G401.6 (cell line): ENCODE measurements at regions not wholly inside any gene's neighbourhood (a gene's known extent, or its start where the extent isn't known, plus 50 kb on each side); places are given as distances from the start of the nearest gene placed in this dataset.
A peak's percentile ranks its signal among the peaks of the same experiment; 100 is the strongest.

Source experiments
- FAIRE-seq: peaks from 2 replicates; lab custom pipeline; 2012; peaks lifted over from hg19 to GRCh38; lab: Jason Lieb, UNC

DNA sequence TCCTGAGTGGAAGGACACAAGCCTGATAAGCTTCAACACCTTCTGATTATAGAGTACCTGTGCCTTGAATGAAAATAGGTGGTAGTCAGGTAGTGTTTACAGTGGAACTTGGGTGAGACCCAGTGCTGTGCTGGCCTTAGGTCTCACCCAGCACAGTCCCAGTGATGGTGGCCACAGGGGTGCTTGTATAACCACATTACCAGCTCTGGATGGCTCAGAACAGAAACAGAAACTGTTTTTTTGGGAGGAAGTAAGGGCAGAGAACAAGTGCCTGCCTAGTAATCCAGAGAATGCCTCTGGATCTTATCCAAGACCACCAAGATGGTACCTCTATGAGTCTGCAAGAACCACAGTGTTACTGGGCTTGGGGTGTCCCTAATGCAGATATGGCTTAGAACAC is 171.5 kb upstream of the DIPK2B start:
- no peak for FAIRE-seq

DNA sequence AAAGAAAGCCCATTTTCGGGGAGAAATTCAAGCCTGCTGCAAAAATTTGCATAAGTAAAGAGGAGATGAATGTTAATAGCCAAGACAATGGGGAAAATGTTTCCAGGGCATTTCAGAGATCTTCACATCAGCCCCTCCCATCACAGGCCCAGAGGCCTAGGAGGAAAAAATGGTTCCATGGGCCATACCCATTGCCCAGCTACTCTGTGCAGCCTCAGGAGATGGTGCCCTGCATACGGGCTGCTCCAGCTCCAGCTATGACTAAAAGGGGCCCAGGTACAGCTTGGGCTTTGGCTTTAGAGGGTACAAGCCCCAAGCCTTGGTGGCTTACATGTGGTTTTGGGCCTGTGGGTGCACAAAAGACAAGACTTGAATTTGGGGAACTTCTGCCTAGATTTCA is 168.0 kb upstream of the DIPK2B start:
- FAIRE-seq: no peak

DNA sequence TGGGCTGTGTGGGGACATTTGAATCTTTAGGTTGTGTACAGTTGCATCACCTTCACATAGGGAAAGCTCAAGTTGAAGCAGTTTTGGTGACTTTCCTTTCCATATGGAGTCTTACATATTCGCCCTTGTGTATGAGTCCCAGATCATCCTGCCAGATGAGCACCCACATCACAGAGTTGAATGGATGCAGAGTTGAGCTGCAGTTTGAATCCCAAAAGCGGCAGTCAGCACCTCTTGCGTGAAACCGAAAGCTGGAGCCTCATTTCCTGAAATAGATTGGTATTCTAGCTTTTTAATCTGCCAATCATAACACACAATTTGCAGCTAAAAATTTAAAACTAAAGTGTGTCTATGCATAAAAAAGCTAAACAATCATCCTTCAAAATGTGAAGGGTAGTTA is 162.9 kb upstream of the DIPK2B start:
- FAIRE-seq: no peak

DNA sequence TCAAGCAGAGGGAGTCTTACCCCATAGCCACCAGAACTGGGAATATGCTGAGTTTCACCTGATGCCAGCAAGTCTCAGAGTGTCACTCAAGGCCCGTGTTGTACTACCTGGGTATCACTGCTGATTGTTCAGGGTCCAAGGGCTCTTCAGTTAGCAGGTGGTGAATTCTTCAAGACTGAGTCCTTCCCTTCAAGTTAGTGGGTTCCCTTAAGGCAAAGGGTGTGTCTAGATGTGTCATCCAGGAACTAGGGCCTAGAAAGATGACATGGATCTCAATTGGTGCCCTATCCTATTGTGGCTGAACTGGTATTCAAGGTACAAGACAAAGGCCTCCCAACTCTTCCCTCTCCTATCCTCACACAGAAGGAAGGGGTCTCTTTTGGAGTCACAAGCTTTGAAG is 159.9 kb upstream of the DIPK2B start:
- FAIRE-seq: no peak

DNA sequence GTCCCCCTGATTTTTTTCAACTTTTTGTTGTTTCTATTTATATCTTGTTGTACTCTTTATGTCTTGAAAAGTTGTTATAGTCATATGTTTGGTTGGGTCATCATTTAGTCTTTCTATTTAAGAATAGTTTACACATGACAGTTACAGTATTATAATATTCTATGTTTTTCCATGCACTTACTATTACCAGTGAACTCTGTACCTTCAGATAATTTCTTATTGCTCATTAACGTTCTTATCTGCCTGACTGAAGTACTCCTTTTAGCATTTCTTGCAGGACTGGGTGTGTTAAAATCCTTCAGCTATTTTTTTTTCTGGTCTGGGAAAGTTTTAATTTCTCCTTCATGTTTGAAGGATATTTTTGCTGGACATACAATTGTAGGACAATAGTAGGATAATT is 157.7 kb upstream of the DIPK2B start:
- FAIRE-seq: no peak

DNA sequence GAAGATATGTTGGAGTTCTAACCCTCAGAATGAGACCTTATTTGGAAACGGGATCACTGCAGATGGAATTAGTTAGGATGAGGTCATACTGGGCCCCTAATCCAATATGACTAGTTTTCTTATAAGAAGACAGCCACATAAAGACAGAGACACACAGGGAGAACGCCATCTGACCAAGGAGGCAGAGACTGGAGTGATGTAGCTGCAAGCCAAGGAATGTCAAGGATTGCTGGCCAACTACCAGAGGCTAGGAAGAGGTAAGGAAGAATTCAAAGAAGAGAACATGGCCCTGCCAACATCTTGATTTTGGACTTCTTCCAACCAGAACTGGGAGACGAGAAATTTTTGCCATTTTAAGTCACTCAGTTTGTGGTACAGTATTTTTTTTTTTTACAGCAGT is 152.8 kb upstream of the DIPK2B start:
- FAIRE-seq: no peak

DNA sequence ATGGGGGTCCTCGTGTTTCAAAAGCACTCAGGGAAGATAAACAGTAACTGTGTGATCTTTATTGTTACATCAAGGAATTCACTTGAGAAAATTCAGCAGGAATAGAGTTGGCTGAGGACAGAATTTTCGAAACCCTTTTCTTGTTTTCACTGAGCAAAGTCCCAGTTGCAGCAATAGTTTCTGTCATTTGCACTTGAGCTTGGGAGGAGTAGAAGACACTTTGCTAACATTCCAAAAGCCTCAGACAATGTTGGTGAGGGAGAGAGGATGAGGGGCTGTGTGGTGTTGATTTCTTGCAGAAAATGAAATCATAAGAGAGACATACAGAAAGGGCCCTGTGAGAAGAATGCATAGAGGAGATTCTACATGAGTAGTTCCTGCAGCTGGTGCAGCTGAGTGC is 151.9 kb upstream of the DIPK2B start:
- no peak for FAIRE-seq

DNA sequence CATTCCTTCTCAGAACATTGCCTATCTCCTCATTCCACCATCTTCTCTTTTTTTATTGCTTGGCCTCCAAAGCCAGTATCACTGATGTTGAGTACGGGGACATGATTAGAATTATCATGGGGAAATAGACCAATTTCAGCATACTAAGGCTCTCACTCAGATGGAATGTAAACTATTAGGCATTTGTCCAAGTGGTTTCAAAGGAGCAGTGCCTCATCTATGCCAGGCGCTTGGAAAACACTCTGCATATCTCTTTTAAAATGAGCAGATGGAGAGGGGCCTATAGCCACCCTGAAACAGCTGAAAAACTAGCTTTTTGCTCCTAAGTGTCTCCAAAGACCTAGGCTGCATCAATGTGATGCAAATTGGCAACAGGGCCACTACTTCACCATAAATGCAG is 150.8 kb upstream of the DIPK2B start:
- FAIRE-seq: no peak

DNA sequence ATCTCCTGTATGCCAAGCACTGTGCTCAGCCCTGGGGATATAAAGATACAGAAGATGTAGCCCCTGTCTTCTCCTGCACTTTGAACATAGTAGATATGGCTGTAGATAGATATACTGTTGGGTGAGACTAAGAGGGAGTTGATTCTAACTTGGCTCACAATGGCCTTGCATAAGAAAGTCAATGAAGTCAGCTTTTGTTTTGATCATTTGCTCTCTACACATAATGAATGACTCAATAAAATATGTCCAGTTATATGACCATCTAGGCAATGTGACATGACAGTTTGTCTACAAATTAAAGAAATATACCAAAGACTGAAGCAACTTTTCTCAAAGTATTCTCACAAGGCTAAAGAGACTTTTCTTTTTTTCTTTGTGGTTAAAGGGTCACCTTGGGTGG is 147.6 kb upstream of the DIPK2B start:
- FAIRE-seq: no peak

DNA sequence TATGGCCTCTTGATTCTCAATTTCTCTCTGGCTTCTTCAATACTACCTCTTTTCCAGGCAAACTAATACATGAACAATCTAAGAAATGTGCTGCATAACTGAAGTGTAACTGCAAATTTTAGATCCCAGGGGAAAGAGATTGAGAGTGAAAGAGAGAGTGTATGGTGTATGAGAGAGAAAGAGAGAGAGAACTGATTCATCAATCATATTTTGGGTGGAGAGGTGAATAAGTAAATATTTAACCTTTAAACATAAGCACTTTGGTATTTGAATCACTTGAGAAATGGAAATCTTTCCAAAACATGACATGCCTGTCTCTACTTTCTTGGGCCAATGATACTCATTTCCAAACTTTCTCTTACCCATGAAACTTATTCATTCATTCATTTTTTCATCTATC is 147.2 kb upstream of the DIPK2B start:
- FAIRE-seq: no peak

DNA sequence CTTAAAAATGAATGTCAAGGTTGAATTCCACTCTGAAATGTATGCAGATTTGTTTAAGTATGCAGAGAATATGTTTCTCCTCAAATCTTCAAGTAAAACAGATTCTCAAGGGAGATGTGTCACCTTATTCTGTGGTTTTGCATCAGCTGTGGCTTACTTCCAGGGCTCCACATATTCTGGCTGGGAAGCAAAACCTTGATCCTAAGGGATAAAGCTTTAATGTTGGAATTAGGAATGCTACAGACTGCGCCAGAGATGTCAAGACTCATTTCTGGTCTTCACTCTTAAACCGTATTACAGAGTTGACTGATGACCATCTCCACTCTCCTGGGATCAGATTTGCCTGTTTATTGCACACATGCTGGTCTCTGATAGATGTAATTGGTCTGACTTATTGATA is 143.9 kb upstream of the DIPK2B start:
- no peak for FAIRE-seq

DNA sequence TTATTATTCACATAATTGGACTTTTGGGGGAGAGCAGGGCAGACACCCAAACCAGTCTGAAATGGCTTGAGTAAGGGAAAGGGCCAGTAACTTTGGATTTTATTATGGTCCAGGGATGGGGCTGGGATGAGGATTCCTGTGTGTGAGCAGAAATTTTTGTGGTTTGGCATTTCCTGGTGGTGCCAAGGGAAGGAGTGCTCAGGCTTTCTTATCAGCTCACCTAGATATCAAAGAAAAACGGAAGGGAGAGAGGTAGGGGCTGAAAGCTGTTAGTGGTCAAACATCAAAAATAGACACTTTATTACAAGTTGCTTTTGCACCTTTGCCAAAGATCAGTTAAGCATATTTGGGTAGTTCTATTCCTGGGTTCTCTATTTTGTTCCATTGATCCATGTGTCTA is 128.5 kb upstream of the DIPK2B start:
- FAIRE-seq: no peak

DNA sequence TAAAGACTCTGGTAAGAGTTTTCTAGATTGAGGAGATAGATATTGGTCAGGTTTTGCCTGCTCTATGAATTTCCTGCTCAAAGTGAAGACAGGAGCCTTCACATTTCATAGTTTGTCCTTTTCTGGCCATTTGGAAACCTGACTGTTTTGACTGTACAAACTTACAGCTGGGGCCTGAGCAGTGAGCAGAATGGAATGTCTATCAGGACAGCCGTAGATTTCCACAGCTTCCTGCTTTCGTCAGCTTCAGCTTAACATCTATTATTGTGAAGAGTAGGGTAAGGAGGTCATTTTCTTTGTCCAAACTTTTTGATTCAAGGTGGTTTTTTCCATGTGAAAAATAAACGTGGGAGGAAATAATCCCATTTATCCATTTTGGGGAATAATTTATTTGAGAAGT is 124.3 kb upstream of the DIPK2B start:
- no peak for FAIRE-seq

DNA sequence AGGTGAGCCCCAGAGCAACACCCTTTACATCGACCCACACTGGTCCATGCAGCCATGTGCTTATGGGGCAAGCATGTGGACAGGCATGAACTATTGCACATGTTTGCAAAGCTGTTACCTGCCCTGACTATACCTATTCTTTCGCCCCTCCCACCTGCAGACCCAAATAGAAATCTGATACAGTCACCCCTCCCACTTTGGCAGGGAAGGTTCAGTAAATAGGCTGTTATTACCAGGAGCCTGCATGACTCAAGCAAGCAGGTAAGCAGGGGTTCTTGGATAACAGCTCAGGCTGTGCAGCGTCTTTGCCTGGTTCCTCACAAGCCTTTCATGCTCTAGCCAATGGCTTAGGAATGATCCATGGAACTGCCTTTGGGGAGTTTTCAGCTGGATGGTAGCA is 122.7 kb upstream of the DIPK2B start:
- no peak for FAIRE-seq

DNA sequence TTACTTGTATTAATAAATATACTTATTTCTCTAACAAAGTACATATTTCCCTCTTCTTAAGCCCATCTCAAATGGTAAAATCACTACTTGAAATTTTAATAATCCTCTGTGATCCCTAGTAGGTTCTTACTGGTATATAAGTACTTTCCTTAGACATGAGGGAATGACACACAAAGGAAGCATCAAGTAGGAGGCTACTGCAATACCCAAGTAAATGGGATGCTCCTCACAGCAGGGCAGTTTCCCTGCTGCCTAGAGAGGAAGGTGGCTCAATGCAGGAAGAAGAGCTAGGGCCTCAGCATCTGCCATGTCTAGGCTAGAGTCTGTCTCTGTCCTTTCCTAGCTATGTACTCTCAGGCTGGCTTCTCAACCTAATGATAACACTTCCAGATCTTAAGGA is 122.1 kb upstream of the DIPK2B start:
- no peak for FAIRE-seq

DNA sequence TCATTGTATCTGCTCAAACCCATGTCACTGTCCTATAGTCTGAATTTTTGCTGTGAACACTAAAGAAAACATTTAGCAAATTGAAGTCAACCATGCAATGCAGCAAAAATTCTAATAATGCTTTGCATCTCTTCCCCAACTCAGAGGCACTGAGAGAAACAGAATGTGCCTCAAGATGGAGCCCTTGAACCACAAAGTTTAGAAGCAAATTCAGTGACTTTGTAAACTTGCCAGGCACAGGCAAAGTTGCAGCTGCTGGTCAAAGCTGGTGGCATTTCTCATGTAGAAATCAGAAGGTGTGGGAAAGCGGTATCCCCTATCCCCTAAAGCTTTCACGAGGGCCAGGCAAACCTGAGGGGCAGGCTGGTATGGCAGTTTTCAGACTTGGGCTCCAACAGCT is 121.7 kb upstream of the DIPK2B start:
- FAIRE-seq: peak; percentile 95

DNA sequence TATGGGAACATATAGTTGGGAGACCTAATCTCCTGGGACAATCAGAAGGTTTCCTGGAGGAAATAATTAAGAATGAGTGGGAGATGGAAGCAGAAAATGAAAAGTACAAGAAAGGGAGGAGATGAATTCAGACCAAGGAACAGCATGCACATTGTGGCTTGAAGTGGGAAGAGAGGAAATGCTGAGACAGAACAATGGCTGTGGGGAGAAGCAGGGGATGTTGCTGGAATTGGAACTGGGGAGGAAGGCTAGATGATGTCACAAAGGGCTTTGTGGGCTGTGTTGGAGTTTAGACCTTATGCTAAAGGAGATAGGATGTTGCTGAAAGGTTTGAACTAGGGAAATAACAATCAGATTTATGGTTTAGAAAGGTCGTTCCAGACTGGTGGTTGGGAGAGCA is 119.5 kb upstream of the DIPK2B start:
- no peak for FAIRE-seq

DNA sequence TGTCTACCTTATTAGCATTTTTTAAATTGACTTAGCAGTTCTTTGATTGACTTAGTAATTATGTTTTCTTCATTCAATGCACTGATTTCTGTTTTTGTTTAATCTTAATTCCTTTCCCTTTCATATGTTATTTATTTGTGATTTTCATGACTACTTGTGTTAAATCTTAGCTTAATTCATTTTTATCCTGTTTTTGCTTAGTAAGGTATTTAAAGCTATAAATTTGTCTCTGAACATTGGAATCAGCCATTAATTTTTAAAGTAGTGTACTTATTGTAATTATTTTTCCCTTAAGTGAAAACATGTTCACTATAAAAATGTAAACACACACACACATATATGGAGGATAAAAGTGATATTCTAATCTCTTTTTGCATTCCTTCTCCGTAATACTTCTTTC is 109.1 kb upstream of the DIPK2B start:
- peak; percentile 46 for FAIRE-seq

DNA sequence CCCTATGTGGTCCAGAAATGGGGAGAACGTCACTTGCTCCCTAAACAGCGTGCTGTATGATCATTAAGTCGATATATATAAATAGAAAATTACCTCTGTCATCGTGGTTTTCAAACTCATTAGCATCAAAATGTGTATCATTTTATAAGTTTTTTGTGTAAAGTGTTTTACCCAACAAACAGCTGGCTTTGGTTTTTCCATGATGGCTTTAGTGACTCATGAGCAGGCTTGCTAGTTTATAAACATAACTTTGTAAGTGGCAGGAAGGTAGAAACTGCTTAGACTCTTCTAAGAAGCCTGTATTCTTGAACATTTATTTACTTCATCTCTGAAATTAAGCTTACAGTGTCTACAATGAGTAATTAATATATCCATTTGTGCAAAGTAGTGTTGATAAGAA is 108.4 kb upstream of the DIPK2B start:
- no peak for FAIRE-seq

DNA sequence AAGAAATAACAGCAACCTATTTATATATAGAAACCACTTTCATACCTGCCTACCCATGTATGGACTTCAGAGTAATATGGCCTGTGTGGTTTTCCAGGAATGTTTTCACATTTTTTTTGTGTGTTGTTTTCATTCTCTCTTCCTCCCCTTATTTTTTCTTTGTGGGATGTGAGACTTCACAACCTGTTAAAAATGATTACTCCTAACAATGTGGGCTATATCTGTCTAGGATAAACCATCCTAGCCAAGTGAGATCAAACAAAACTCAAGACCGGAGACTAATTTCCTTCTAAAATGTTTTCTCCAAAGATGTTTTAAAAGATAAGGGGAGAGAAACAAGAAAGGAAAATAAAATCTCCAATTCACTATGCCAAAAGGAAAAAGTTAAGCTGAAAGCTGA is 106.1 kb upstream of the DIPK2B start:
- FAIRE-seq: no peak

DNA sequence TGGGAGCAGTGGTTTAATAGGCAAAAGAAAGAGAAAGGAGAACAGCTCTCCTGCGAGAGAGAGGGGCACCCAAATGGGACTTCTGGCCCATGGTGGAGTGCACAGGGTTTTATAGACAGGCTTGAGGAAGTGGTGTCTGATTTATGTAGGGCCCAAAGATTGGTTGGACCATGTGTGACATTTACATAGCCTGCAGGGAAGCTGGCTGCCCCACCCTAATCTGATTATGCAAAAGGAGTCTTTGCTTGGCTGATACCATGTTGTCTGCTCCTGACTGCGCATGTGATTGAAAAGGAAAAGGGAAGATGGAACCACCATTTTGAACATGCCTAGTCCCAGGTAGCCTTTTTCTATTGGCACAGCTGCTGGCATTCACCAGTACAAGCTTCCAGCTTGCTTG is 100.0 kb upstream of the DIPK2B start:
- no peak for FAIRE-seq

DNA sequence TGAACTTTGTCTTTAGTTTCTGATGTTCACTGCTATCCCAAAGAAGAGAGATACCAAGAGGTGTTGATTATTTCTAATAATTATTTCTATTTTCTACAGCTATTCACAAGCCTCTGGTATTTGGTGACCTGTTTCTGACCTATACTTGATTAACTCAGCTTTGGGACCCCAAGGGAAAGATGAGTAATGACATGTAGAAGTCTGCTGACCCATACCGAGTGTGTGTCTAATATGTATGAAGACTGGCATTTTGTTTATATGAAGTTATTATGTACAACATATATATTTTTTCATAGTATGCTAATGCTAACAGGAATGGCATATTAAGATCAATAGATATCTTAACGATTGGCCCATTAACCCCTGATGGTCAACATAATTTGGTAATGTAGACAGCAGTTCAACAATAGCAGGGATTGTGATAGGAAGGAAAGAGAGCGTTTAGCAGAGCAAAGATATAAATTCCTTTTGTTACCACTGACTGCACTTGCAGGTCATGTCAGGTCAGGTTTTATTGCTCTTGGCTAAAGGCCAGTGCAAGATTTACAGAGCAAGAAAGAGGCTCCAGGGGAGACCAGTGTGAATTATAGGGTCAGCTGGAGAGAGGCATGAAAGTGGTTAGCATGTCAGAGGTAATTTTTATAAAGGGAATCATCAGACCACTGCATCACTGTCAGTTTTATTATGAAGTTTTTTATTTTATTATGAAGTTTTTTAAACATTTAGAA is 94.7 kb upstream of the DIPK2B start:
- FAIRE-seq: no peak

DNA sequence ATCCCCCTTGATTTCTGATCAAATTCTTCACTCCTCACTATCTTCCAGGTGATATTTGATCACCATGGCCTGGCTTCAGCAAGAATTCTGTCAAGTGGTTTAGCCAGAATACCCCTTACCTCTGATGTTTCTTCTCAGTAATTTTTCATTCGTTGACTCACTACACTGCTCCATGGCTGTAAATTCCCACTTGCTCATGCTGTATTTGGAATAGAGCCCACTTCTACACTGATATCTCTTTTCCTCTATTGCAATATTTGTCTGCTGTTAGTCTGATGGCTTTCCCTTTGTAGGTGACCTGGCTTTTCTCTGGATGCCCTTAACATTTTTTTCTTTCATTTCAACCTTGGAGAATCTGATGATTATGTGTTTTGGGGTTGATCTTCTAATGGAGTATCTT is 73.9 kb upstream of the DIPK2B start:
- FAIRE-seq: no peak

DNA sequence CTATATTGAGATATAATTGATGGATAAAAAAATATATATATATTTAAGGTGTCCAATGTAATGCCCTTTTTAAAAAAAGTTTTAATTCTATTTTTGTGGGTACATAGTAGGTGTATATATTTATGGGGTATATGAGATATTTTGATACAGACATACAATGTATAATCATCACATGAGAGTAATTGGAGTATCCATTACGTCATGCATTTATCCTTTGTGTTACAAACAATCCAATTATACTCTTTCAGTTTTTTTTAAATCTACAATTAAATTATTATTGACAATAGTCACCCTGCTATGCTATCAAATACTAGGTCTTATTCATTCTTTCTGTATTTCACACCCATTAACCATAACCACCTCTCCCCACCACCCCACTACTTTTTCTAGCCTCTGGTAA is 66.3 kb upstream of the DIPK2B start:
- no peak for FAIRE-seq

DNA sequence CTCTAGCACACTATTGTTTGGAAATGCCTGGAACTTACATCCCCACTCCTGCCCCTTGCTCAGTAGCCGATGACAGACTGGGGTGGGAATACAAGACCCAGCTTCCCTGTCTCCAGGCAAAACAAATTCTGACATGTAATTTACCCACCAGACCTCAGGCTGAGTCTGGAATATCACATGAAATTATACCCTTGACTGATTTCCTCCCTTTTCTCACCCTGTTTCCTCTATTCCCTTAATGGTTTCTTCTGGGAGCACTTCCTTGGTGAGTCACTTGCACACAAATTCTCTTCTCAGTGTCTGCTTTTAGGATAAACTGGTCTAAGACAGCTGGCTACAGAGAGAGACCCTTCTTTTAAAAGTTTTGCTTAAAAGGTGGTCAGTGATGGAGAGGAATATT is 65.8 kb upstream of the DIPK2B start:
- FAIRE-seq: no peak
